OCI-LY7 (cell line): ENCODE measurements at regions not wholly inside any gene's neighbourhood (a gene's known extent, or its start where the extent isn't known, plus 50 kb on each side); places are given as distances from the start of the nearest gene placed in this dataset.

Experiments
- EZH2phosphoT487 ChIP-seq: fragments of 200-600 bp; sonication (generic); IDR thresholded peaks from 2 replicates; pipeline ENCODE4 v1.6.1; 2018; ENCODE audit warnings: low read depth, borderline replicate concordance, mild to moderate bottlenecking, mixed run types, antibody characterized with exemption, low read length, moderate library complexity, mixed read lengths
- TF ChIP-seq, protein P1 (sequence below): fragments of 200-600 bp; sonication (generic); conservative IDR thresholded peaks from 2 replicates; pipeline ENCODE4 v1.5.1; 2014; ENCODE audit warnings: mild to moderate bottlenecking, antibody characterized with exemption, low read length, moderate library complexity, mixed read lengths

DNA sequence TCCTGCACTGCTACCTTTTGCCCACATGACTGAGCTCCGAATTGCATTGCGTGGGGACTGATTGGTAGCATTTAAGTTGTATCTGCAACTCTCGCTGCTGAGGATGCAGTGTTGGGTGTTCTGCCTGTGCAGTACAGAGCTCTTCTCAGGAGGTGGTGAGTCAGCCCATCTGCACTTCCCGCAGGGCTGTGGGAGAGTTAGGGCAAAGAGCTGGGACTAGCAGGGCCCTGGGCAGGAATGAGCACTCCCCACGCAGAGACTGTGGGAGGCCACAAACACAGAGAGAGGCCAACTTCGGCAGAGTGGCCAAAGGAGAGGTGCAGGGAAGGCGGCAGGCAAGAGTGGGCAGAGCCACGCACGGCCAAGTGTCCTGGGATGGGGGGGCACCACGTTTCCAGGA lies 244.7 kb downstream of the SIPA1L2 start:
- TF ChIP-seq, protein P1, sequence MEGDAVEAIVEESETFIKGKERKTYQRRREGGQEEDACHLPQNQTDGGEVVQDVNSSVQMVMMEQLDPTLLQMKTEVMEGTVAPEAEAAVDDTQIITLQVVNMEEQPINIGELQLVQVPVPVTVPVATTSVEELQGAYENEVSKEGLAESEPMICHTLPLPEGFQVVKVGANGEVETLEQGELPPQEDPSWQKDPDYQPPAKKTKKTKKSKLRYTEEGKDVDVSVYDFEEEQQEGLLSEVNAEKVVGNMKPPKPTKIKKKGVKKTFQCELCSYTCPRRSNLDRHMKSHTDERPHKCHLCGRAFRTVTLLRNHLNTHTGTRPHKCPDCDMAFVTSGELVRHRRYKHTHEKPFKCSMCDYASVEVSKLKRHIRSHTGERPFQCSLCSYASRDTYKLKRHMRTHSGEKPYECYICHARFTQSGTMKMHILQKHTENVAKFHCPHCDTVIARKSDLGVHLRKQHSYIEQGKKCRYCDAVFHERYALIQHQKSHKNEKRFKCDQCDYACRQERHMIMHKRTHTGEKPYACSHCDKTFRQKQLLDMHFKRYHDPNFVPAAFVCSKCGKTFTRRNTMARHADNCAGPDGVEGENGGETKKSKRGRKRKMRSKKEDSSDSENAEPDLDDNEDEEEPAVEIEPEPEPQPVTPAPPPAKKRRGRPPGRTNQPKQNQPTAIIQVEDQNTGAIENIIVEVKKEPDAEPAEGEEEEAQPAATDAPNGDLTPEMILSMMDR = no peak
- no peak for TF ChIP-seq EZH2phosphoT487
